ENCODE measurements at regions not wholly inside any gene's neighbourhood (a gene's known extent, or its start where the extent isn't known, plus 50 kb on each side); places are given as distances from the start of the nearest gene placed in this dataset.

- no peak for ATAC-seq (ENCODE audit: insufficient read depth, low FRiP score)
- 9 to 13% methylated on average over 27 of the region's 27 CpGs for whole genome bisulfite sequencing, 2 donors
- Histone ChIP-seq H3K36me3 (ENCODE audit: control insufficient read depth in 4 of 4, insufficient read depth in 4 of 4, low read length in 4 of 4) (no peaks in the 10 kb centered on the region), H3K4me3 (no peak overlapping the region), H3K9ac (ENCODE audit: insufficient read depth in 1 of 2, low read length in 2 of 2) (no peak overlapping the region), H3K9me3 (ENCODE audit: control insufficient read depth in 4 of 4, insufficient read depth in 3 of 4, low read length in 3 of 4) (peaks cover 0 to 3% (median 0%) of the 10 kb centered on the region in 4 donors), H3K27me3 (ENCODE audit: control insufficient read depth in 3 of 3, insufficient read depth in 3 of 3, low read length in 2 of 3) (no peaks in the 10 kb centered on the region), H3K4me1 (ENCODE audit: control insufficient read depth in 5 of 5, insufficient read depth in 5 of 5, low read length in 5 of 5) (peaks cover 0 to 29% (median 6%) of the 10 kb centered on the region in 5 donors), H3K27ac (ENCODE audit: low read depth in 1 of 2, low read length in 1 of 2) (no peak overlapping the region)
- peak; percentile 94 to 97 (median 96) for DNase-seq
- TF ChIP-seq CTCF (IDR thresholded peaks at IDR 0.05; ENCODE audit: control extremely low read depth, extremely low read depth), result no peak
Observed at GRCh38 chr22:27420817-27421361, 380.7 kb downstream of the MN1 start.

- peaks cover 0 to 17% (median 4%) of the 10 kb centered on the region in 5 donors for H3K4me1 ChIP-seq (ENCODE audit: control insufficient read depth in 5 of 5, insufficient read depth in 5 of 5, low read length in 5 of 5)
- H3K9ac ChIP-seq (ENCODE audit: insufficient read depth in 1 of 2, low read length in 2 of 2), result no peak overlapping the region
- no peak for TF ChIP-seq CTCF (IDR thresholded peaks at IDR 0.05; ENCODE audit: control extremely low read depth, extremely low read depth)
- H3K4me3 ChIP-seq, result no peak overlapping the region
- H3K9me3 ChIP-seq (ENCODE audit: control insufficient read depth in 4 of 4, insufficient read depth in 3 of 4, low read length in 3 of 4), result peaks cover 0 to 3% (median under 1%) of the 10 kb centered on the region in 4 donors
- no peaks in the 10 kb centered on the region for H3K27me3 ChIP-seq (ENCODE audit: control insufficient read depth in 3 of 3, insufficient read depth in 3 of 3, low read length in 2 of 3)
- H3K27ac ChIP-seq (ENCODE audit: low read depth in 1 of 2, low read length in 1 of 2), result no peak overlapping the region
- no peaks in the 10 kb centered on the region for H3K36me3 ChIP-seq (ENCODE audit: control insufficient read depth in 4 of 4, insufficient read depth in 4 of 4, low read length in 4 of 4)
- no peak for ATAC-seq (ENCODE audit: insufficient read depth, low FRiP score)
- no peak for DNase-seq
Observed at GRCh38 chr22:27422442-27422841, 379.1 kb downstream of the MN1 start.

GRCh38 chr22:27424319-27424718, 377.2 kb downstream of the MN1 start:
- ATAC-seq (ENCODE audit: insufficient read depth, low FRiP score) (no peak), DNase-seq (no peak)
- H3K27me3 ChIP-seq (ENCODE audit: control insufficient read depth in 3 of 3, insufficient read depth in 3 of 3, low read length in 2 of 3), result no peaks in the 10 kb centered on the region
- TF ChIP-seq CTCF (IDR thresholded peaks at IDR 0.05; ENCODE audit: control extremely low read depth, extremely low read depth), result no peak
- peaks cover 0 to 17% (median 4%) of the 10 kb centered on the region in 5 donors for H3K4me1 ChIP-seq (ENCODE audit: control insufficient read depth in 5 of 5, insufficient read depth in 5 of 5, low read length in 5 of 5)
- H3K36me3 ChIP-seq (ENCODE audit: control insufficient read depth in 4 of 4, insufficient read depth in 4 of 4, low read length in 4 of 4), result no peaks in the 10 kb centered on the region
- no peak overlapping the region for H3K27ac ChIP-seq (ENCODE audit: low read depth in 1 of 2, low read length in 1 of 2)
- peaks cover 0 to 4% (median 3%) of the 10 kb centered on the region in 4 donors for H3K9me3 ChIP-seq (ENCODE audit: control insufficient read depth in 4 of 4, insufficient read depth in 3 of 4, low read length in 3 of 4)
- no peak overlapping the region for H3K4me3 ChIP-seq
- no peak overlapping the region for H3K9ac ChIP-seq (ENCODE audit: insufficient read depth in 1 of 2, low read length in 2 of 2)

DNA sequence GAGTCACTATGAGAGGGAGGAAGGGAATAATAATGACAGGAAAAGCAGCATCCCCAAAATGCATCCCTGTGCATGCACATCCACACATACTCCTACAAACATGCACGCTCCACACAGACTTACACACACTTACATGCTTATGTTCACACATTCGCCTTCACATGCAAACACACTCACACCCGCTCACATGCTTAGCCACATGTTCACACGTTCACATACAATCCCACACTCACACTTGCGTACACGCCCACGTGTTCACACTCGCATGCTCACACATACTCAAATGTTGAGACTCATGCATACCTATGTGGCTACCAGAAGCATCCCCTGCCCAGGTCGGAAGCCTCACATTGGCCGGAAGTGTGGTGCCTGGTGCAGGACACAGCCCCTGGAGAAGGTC, 372.1 kb downstream of the MN1 start:
- no peak for TF ChIP-seq CTCF (IDR thresholded peaks at IDR 0.05; ENCODE audit: control extremely low read depth, extremely low read depth)
- Histone ChIP-seq H3K4me1 (ENCODE audit: control insufficient read depth in 5 of 5, insufficient read depth in 5 of 5, low read length in 5 of 5) (peaks cover 0 to 10% (median 0%) of the 10 kb centered on the region in 5 donors), H3K9ac (ENCODE audit: insufficient read depth in 1 of 2, low read length in 2 of 2) (no peak overlapping the region), H3K27me3 (ENCODE audit: control insufficient read depth in 3 of 3, insufficient read depth in 3 of 3, low read length in 2 of 3) (no peaks in the 10 kb centered on the region), H3K27ac (ENCODE audit: low read depth in 1 of 2, low read length in 1 of 2) (no peak overlapping the region), H3K36me3 (ENCODE audit: control insufficient read depth in 4 of 4, insufficient read depth in 4 of 4, low read length in 4 of 4) (no peaks in the 10 kb centered on the region), H3K4me3 (no peak overlapping the region), H3K9me3 (ENCODE audit: control insufficient read depth in 4 of 4, insufficient read depth in 3 of 4, low read length in 3 of 4) (peaks cover 0 to 15% (median 7%) of the 10 kb centered on the region in 4 donors)
- 90 to 95% methylated on average over 10 of the region's 10 CpGs for WGBS, 2 donors
- DNase-seq (no peak), ATAC-seq (ENCODE audit: insufficient read depth, low FRiP score) (no peak)

Data from lung (tissue), 11 donors.